Kidney (tissue), 13 donors: ENCODE measurements at regions not wholly inside any gene's neighbourhood (a gene's known extent, or its start where the extent isn't known, plus 50 kb on each side); places are given as distances from the start of the nearest gene placed in this dataset.
"Not testable (repeated sequence)": the region's sequence is repeated elsewhere in the genome, so short reads cannot be mapped to it uniquely, and the experiment has no call there.

Experiments used
- DNase-seq, 5 donors: peaks; one replicate each; pipeline ENCODE4 v3.0.0-alpha.2; 2013 to 2020
- FAIRE-seq: peaks from 2 replicates; lab custom pipeline; 2012; peaks lifted over from hg19 to GRCh38; lab: Jason Lieb, UNC
- H3K27ac ChIP-seq, 2 donors: one replicate each; pipeline ENCODE4 v1.7.0; 2013; ENCODE audit warnings: low read depth in 2 of 2, low read length in 2 of 2, inconsistent platforms in 1 of 2
- H3K27me3 ChIP-seq: one replicate; pipeline ENCODE4 v1.7.1; 2013; ENCODE audit warnings: low read length, inconsistent platforms; ENCODE audit not compliant: control insufficient read depth, insufficient read depth
- H3K36me3 ChIP-seq, 3 donors: one replicate each; pipeline versions ENCODE4 v1.7.0 to v1.7.1; 2013; ENCODE audit warnings: low read length in 3 of 3, control low read depth in 1 of 3, inconsistent platforms in 1 of 3; ENCODE audit not compliant: insufficient read depth in 3 of 3, control insufficient read depth in 2 of 3
- H3K4me1 ChIP-seq, 3 donors: one replicate each; pipeline versions ENCODE4 v1.7.0 to v1.7.1; 2013; ENCODE audit warnings: low read length in 3 of 3, inconsistent platforms in 1 of 3, low read depth in 1 of 3; ENCODE audit not compliant: control insufficient read depth in 2 of 3, insufficient read depth in 2 of 3
- H3K4me3 ChIP-seq, 3 donors: one replicate each; pipeline versions ENCODE4 v1.7.0 to v1.8.1; 2013; ENCODE audit warnings: low read length in 3 of 3, control low read depth in 1 of 3, inconsistent platforms in 1 of 3
- H3K9ac ChIP-seq, 3 donors: one replicate each; pipeline versions ENCODE4 v1.7.0 to v1.7.1; 2013; ENCODE audit warnings: low read length in 3 of 3, control low read depth in 1 of 3, inconsistent platforms in 1 of 3
- H3K9me3 ChIP-seq, 3 donors: one replicate each; pipeline versions ENCODE4 v1.7.0 to v1.7.1; 2013; ENCODE audit warnings: low read length in 3 of 3, control low read depth in 1 of 3, inconsistent platforms in 1 of 3; ENCODE audit not compliant: control insufficient read depth in 2 of 3, insufficient read depth in 1 of 3
- CTCF ChIP-seq: IDR thresholded peaks from 3 replicates; pipeline ENCODE4 v1.5.1; 2012; ENCODE audit warnings: mild to moderate bottlenecking, moderate library complexity, borderline replicate concordance; ENCODE audit not compliant: insufficient read depth; ENCODE audit errors: extremely low read depth
- intact Hi-C: fragments of 100-400 bp; cut with DNase I; formaldehyde crosslinking; loops from one replicate; pipeline ENCODE4 v1.11.1; 2022
- donor health status: control.
- donor health status: control.
- donor health status: control.
- donor health status: control.
- donor health status: control.
- donor health status: DM: yes; HTN: yes; CAD: no.
- donor health status: Normal renal cell carcinoma (clear cell type).

DNA sequence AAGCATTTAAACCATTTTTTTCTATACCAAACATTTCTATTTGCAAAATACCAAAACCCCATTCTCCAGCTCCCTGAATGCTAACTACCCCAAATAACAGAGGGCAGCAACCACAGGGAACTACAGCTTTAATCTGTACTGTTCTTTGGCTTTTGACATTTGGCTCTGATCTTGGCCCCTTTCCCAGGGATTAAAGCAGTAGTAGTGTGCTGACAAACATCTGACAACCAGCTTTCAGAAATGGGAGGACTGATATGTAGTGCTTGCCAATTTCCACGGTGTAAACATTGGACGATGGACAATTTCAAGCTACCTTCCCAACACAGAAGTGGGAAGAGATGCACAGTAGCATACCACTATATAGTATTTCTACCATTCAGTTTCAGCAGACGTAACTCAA is 88.4 kb upstream of the TEAD1 start:
- no peaks in the 10 kb centered on the region for H3K27me3 ChIP-seq
- no peaks in the 10 kb centered on the region for H3K9me3 ChIP-seq
- intact Hi-C loops, result no loop called here
- no peaks in the 10 kb centered on the region for H3K36me3 ChIP-seq
- no peak overlapping the region for H3K4me3 ChIP-seq
- no peaks in the 10 kb centered on the region for H3K4me1 ChIP-seq
- TF ChIP-seq CTCF, result no peak
- no peak overlapping the region for H3K27ac ChIP-seq
- no peak overlapping the region for H3K9ac ChIP-seq
- DNase-seq (no peak), FAIRE-seq (no peak)

DNA sequence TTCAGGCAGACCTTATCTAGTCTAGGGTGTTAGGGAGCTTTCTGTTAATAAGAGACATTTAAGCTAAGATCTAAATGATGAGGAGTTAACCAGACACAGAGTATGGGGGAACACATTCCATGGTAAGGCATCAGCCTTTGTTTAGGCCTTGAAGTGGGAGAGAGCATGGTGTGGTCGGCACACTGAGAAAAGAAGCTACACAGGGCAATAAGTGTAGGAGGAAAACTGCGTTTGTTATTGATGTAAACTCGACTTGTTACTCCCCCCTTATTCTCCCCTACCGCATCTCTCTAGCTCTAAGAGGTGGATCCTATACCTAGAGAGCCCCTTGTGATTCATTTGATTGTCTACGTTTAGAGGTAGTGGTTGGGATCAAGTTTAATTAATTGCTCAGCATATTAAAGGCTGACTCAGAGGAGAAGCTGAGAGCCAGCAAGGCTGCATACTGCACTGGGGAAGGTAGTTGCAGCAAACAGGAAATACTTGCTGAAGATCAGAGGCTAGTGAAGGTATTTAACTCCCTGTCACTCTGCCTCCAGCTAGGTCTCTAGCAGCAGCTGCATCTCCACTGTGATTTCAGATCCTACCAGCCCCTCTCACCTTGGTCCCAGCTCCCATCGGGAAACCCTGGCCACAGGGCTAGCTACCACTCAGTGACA is 86.8 kb upstream of the TEAD1 start:
- intact Hi-C loops, result no loop called here
- peak in 3 of 5 donors; percentile 24 to 65 (median 54) for DNase-seq
- no peaks in the 10 kb centered on the region for H3K9me3 ChIP-seq
- no peaks in the 10 kb centered on the region for H3K36me3 ChIP-seq
- TF ChIP-seq CTCF, result no peak
- no peak overlapping the region for H3K27ac ChIP-seq
- FAIRE-seq, result no peak
- no peak overlapping the region for H3K9ac ChIP-seq
- no peaks in the 10 kb centered on the region for H3K27me3 ChIP-seq
- no peaks in the 10 kb centered on the region for H3K4me1 ChIP-seq
- no peak overlapping the region for H3K4me3 ChIP-seq

DNA sequence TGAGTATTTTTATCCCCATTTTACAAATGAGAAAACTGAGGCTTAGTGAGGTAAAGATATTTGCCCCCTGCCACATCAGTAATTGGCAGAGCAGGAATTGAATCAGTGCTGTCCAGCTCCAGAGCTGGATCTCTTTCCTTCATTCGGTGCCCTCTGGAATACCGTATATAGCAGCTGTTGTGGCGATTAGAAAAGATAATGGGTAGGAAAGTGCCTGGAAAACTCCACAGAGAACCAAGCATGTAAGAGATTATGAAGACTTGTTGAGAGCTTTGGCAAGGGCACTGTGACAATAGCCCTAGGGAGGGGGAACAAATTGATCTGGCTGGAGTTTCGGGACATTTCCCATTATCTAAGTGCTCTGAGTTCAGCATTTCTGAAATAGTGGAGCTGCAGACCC is 82.5 kb upstream of the TEAD1 start:
- H3K9ac ChIP-seq, result no peak overlapping the region
- no peaks in the 10 kb centered on the region for H3K36me3 ChIP-seq
- H3K9me3 ChIP-seq, result no peaks in the 10 kb centered on the region
- TF ChIP-seq CTCF, result no peak
- FAIRE-seq, result no peak
- DNase-seq, result no peak
- H3K4me1 ChIP-seq, result no peaks in the 10 kb centered on the region
- H3K27me3 ChIP-seq, result no peaks in the 10 kb centered on the region
- no peak overlapping the region for H3K4me3 ChIP-seq
- intact Hi-C loops, result no loop called here
- H3K27ac ChIP-seq, result no peak overlapping the region

- FAIRE-seq (no peak), DNase-seq (no peak)
- H3K27ac ChIP-seq, result no peak overlapping the region
- no peaks in the 10 kb centered on the region for H3K36me3 ChIP-seq
- H3K9ac ChIP-seq, result no peak overlapping the region
- no peaks in the 10 kb centered on the region for H3K27me3 ChIP-seq
- no peak for TF ChIP-seq CTCF
- no peaks in the 10 kb centered on the region for H3K9me3 ChIP-seq
- H3K4me1 ChIP-seq, result no peaks in the 10 kb centered on the region
- intact Hi-C loops, result no loop called here
- no peak overlapping the region for H3K4me3 ChIP-seq
These were observed 81.9 kb upstream of the TEAD1 start for GRCh38 chr11:12592283-12592682.

DNA sequence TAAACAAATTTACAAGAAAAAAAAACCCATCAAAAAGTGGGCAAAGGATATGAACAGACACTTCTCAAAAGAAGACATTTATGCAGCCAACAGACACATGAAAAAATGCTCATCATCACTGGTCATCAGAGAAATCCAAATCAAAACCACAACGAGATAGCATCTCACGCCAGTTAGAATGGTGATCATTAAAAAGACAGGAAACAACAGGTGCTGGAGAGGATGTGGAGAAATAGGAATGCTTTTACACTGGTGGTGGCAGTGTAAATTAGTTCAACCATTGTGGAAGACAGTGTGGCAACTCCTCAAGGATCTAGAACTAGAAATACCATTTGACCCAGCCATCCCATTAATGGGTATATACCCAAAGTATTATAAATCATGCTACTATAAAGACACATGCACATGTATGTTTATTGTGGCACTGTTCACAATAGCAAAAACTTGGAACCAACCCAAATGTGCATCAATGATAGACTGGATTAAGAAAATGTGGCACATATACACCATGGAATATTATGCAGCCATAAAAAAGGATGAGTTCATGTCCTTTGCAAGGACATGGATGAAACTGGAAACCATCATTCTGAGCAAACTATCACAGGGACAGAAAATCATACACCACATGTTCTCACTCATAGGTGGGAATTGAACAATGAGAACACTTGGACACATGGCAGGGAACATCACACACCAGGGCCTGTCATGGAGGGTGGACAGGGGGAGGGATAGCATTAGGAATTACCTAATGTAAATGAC is 79.0 kb upstream of the TEAD1 start:
- H3K9me3 ChIP-seq, H3K36me3 ChIP-seq, H3K9ac ChIP-seq, intact Hi-C loops, H3K27me3 ChIP-seq, FAIRE-seq, H3K4me3 ChIP-seq, DNase-seq, H3K4me1 ChIP-seq, H3K27ac ChIP-seq: not testable (repeated sequence)
